COLO668 (cell line): ENCODE measurements at regions not wholly inside any gene's neighbourhood (a gene's known extent, or its start where the extent isn't known, plus 50 kb on each side); places are given as distances from the start of the nearest gene placed in this dataset.
"Not testable (repeated sequence)": the region's sequence is repeated elsewhere in the genome, so short reads cannot be mapped to it uniquely, and the experiment has no call there.

ENCODE experiments used
- DNase-seq: peaks from one replicate; lab custom pipeline; 2025; ENCODE audit not compliant: unreplicated experiment; lab: John Stamatoyannopoulos, UW

DNA sequence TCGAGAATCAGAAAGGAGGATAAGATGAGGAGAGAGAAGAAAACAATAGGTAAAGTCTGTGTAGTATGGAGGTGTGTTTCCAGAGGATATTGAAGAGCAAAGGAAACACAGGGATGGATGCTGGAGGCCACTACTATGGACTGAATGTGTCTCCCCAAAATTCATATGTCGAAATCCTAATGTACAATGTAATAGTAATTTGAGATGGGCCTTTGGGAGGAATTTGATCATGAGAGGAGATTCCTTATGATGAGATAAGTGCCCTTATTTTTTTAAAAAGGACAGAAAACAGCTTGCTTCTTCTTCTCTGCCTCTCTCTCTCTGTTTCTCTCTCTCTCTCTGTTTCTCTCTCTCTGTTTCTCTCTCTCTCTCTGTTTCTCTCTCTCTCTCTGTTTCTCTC lies 602.2 kb upstream of the ADAMTS5 start:
- no peak for DNase-seq

GRCh38 chr21:27567381-27567780 lies 600.5 kb upstream of the ADAMTS5 start:
- no peak for DNase-seq

- no peak for DNase-seq
Measured at GRCh38 chr21:27566521-27566920, 599.6 kb upstream of the ADAMTS5 start.

DNA sequence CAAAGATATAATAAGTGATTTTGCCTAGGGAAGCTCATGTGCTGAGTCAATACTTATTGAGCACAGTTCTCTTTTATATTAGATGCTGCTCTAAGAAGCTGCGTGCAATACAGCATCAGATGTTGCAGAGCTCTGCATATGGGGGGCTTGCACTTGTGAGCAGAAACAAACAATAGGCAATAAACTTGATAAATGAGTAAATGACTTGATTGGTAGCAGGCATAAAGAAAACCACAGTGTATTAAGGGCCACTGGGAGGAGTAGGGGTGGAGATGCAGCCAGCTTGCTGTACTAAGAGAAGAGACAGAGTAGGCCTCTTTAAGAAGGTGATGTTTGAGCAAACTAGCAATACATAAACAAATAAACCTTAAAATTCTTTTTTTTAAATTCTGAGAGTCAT lies 598.5 kb upstream of the ADAMTS5 start:
- no peak for DNase-seq

GRCh38 chr21:27564684-27565301 lies 597.9 kb upstream of the ADAMTS5 start:
- DNase-seq: peak; percentile 27

- DNase-seq: no peak
Measured at GRCh38 chr21:27562303-27562702, 595.4 kb upstream of the ADAMTS5 start.

GRCh38 chr21:27561116-27561515 lies 594.2 kb upstream of the ADAMTS5 start:
- DNase-seq: no peak

- DNase-seq: no peak
Measured at GRCh38 chr21:27557356-27557755, 590.5 kb upstream of the ADAMTS5 start.

DNA sequence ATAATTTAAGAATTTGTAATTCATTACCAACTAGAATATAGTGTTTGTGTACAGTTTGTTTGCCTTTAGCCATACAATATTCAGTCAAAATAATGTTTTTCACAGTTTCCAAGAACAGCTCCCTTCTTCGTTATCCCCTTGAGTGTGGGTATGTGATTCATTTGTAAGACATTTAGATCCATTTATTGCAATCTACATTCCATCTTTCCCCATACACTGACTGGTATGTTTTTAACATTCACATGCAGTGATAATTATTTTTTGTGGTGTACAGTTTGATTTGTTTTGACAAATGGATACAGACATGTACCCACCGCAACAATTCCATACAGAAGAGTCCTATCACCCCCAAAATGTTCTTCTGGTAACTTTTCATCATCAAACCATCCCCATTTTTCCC lies 589.1 kb upstream of the ADAMTS5 start:
- no peak for DNase-seq

- DNase-seq: no peak
Measured at GRCh38 chr21:27550287-27550686, 583.4 kb upstream of the ADAMTS5 start.

DNA sequence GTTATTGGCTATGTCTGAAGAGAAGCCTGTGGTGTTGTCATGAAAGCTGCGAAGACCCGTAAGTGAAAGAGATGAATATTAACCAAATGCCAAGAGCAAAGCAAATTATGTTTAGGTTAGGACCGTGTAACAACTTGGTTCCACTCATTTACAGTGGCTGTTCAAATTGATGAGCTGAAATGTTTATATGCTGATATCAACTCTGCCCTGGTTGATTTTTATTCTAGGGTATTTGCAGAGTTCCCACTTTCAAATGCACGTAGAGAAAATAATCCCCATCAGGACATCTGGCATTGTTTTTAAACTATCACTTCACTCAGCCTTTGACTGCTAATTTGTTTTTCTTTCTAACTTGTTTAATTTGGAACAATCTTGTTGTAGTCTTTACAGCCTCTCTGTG lies 581.6 kb upstream of the ADAMTS5 start:
- DNase-seq: no peak

DNA sequence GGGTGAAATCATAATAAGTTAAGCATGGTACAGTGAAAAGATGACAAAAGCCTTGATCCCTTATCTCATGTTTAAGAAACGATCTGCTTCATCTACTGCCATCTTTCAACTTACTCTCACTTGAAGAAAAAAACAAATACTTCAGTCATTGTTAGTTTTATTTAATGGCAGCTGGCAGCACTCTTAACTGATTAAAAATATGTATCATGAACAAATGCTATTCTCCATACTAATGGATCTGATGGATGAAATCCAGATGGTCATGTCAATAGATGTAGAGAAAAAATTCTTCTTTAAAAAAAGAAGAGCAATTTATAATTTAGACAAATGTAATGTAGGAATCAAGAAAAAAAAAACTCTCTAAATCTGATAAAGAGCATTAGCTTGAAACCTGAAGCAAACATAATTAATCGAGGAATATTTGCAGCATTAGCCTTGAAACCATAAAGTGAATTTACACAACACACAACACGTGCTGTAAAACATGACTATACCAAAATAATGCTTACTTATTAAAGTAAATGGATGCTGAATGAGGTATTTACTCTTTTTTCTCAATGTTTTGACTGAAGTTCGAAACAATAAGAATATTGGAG lies 579.0 kb upstream of the ADAMTS5 start:
- no peak for DNase-seq

GRCh38 chr21:27542126-27542525 lies 575.2 kb upstream of the ADAMTS5 start:
- not testable (repeated sequence) for DNase-seq

DNA sequence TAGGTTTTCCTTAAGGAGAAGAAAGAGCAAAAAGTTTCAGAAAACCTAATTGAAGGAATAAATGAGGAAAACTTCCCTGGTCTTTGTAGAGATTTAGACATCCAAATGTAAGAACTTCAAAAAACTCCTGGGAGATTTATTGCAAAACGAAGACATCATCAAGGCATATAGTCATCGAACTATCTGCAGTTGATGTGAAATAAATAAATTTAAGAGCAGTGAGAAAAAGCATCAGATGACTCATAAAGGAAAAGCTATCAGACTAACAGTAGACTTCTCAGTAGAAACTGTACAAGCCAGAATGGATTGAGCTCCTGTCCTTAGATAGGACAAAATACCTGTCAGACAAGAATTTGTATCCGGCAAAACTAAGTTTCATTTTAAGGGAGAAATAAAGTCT lies 569.4 kb upstream of the ADAMTS5 start:
- DNase-seq: no peak

DNA sequence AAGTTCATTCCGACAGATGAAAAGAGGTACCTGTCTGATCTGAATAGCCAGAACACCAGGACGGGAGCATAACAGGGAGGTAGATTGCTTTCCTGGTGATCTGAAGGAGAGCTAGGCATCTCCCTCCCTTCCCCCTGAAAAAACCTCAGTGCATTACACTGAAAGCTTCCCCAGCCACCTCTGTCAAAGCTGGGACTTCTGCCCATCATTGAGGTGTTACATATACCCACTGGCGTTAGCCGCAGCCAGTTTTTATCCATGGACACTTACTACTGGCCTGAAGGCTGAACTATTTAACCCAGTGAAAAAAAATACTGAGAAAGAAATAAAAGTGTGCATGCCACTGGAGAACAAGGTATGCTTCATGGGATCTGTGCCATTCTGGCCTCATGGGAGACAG lies 568.3 kb upstream of the ADAMTS5 start:
- DNase-seq: no peak

- DNase-seq: no peak
Measured at GRCh38 chr21:27534206-27534605, 567.3 kb upstream of the ADAMTS5 start.

DNA sequence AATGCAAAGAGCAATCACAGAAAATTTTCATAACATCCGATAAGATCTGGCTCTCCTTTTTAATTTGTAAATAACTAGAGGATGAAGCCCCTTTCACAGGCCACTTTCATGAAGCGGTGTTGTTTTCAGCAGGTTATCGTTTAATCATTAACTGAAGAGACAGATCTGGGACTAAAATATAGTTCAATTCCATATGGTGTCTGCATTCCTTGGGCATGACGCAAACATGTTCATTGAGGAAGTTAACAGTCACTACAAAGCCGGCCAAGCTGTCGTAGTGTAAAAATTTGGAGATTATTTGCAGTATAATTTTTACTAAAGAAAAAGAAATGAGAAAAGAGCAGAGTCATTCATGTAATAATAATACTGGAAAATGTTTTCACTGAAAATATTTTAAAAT lies 565.2 kb upstream of the ADAMTS5 start:
- DNase-seq: peak; percentile 52

GRCh38 chr21:27528697-27529096 lies 561.8 kb upstream of the ADAMTS5 start:
- DNase-seq: no peak

DNA sequence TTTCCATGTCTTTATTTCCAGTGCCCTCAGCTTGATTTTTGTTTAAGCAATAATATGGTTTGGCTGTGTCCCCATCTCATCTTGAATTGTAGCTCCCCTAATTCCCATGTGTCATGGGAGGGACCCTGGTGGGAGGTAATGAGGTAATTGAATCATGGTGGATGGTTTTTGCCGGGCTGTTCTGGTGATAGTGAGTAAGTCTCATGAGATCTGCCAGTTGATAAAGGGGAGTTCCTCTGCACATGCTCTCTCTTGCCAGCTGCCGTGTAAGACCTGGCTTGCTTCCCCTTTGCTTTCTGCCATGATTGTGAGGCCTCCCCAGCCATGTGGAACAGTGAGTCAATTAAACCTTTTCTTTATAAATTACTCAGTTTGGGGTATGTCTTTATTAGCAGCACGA lies 559.6 kb upstream of the ADAMTS5 start:
- DNase-seq: no peak

GRCh38 chr21:27525780-27526179 lies 558.9 kb upstream of the ADAMTS5 start:
- no peak for DNase-seq

DNA sequence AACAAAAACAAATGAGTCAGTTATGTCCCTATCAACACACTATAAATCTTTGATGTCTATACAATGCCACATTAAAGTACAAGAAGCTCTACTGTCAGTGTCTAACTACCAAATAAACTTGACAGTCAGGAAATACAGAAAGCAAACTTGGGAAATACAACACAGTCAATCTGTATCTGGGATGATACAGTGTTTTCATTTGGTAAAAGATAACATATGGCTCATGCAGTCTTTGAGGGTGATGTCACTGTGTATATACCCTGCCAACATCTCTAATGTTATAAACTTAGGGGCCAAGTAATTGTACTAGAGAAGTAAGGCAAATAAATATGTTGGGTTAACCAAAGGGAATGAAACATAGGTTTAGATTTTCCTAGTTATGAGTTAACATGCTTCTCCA lies 552.5 kb upstream of the ADAMTS5 start:
- no peak for DNase-seq

GRCh38 chr21:27517177-27517576 lies 550.3 kb upstream of the ADAMTS5 start:
- not testable (repeated sequence) for DNase-seq

- no peak for DNase-seq
Measured at GRCh38 chr21:27515676-27516075, 548.8 kb upstream of the ADAMTS5 start.
